Heart left ventricle (tissue), 16 donors: ENCODE measurements at regions not wholly inside any gene's neighbourhood (a gene's known extent, or its start where the extent isn't known, plus 50 kb on each side); places are given as distances from the start of the nearest gene placed in this dataset.
A peak's percentile ranks its signal among the peaks of the same experiment; 100 is the strongest.
"Not testable (repeated sequence)": the region's sequence is repeated elsewhere in the genome, so short reads cannot be mapped to it uniquely, and the experiment has no call there.

Experiments
- ATAC-seq, 4 donors: fragments of 200-7000 bp; cut with Tn5 transposase; one replicate each; pipeline ENCODE4 v1.9.1; 2020 to 2022; ENCODE audit warnings: moderate library complexity in 4 of 4, mild to moderate bottlenecking in 3 of 4, moderate number of reproducible peaks in 1 of 4
- DNase-seq, 5 donors: peaks; one replicate each; pipeline ENCODE4 v3.0.0-alpha.2; 2020
- H3K27ac ChIP-seq, 12 donors: fragments of 200-600 bp; sonication (generic) in 4 of 12; one replicate each; pipeline versions ENCODE4 v1.5.0 to v1.8.0; 2016 to 2022; ENCODE audit warnings: mild to moderate bottlenecking in 2 of 12
- H3K27me3 ChIP-seq, 9 donors: fragments of 200-600 bp; sonication (generic) in 2 of 9; one replicate each; pipeline versions ENCODE4 v1.5.1 to v1.8.0; 2016 to 2022; ENCODE audit warnings: mild to moderate bottlenecking in 3 of 9
- H3K36me3 ChIP-seq, 9 donors: fragments of 200-600 bp; sonication (generic) in 2 of 9; one replicate each; pipeline versions ENCODE4 v1.5.0 to v1.8.0; 2018 to 2022; ENCODE audit warnings: mild to moderate bottlenecking in 2 of 9
- H3K4me1 ChIP-seq, 12 donors: fragments of 200-600 bp; sonication (generic) in 4 of 12; one replicate each; pipeline versions ENCODE4 v1.5.0 to v1.8.0; 2016 to 2022; ENCODE audit warnings: mild to moderate bottlenecking in 3 of 12
- H3K4me3 ChIP-seq, 12 donors: fragments of 200-600 bp; sonication (generic) in 4 of 12; one replicate each; pipeline versions ENCODE4 v1.5.0 to v1.8.0; 2017 to 2022; ENCODE audit warnings: mild to moderate bottlenecking in 9 of 12, moderate library complexity in 4 of 12
- H3K9me3 ChIP-seq, 12 donors: fragments of 200-600 bp; sonication (generic) in 4 of 12; one replicate each; pipeline versions ENCODE4 v1.5.0 to v1.8.0; 2016 to 2022; ENCODE audit warnings: mild to moderate bottlenecking in 1 of 12
- POLR2A ChIP-seq, 2 donors: fragments of 450-650 bp; IDR thresholded peaks; one replicate each; pipeline ENCODE4 v1.6.1; 2017; ENCODE audit warnings: antibody characterized with exemption in 2 of 2, mild to moderate bottlenecking in 2 of 2, moderate library complexity in 2 of 2
- WGBS, 4 donors: extraction: QIAGEN DNeasy Blood & Tissue Kit in 2 of 4; methylation state at CpG; one replicate each; pipeline versions ENCODE4 v1.1.5 to v1.1.7; 2013 to 2018; 5-methylcytosine and 5-hydroxymethylcytosine counted together
- intact Hi-C, 10 donors: fragments of 100-400 bp; cut with DNase I; formaldehyde crosslinking; loops; one replicate each; pipeline versions ENCODE4 v1.11.1 to v1.14.2; 2022
- TF ChIP-seq, protein P1 (sequence below), 12 donors: fragments of 200-600 bp; sonication (generic) in 4 of 12; IDR thresholded peaks; one replicate each; pipeline versions ENCODE4 v1.5.0 to v1.8.0; 2018 to 2022; ENCODE audit warnings: antibody characterized with exemption in 12 of 12, mild to moderate bottlenecking in 5 of 12
- donor health status: ischemic (EF 13 %, LVEDD 7.1; RV severe dilation, severe dysfunction).
- donor health status: healthy with polysubstance abuse.
- donor health status: DM: no; HTN: yes; CAD: no.
- donor health status: DM: no; HTN: no; CAD: no.
- donor health status: ischemic (EF 25% LVEDD 6.9; RV normal size, moderate dysfunction).
- donor health status: ischemic (EF 25% LVEDD 5.7; RV mildly dilated, moderate dysfunction).
- donor health status: healthy.
- donor health status: DM: yes; HTN: yes; CAD: no.
- donor health status: ischemic (EF 35%, LVEDD 5.7; RV mildly dilated, moderate dysfunction).
- donor health status: nonischemic (EF 11% LVEDD 7.7; RV severe dilation, severe dysfunction).
- donor health status: DM: yes; HTN: yes; CAD: no.
- donor health status: PGD.
- donor health status: ischemic (EF 29% LVEDD 5.4; RV normal size, mild dysfunction).
- donor health status: nonischemic (EF 23%, LVEDD 6.1; RV moderate dilation, normal function).

DNA sequence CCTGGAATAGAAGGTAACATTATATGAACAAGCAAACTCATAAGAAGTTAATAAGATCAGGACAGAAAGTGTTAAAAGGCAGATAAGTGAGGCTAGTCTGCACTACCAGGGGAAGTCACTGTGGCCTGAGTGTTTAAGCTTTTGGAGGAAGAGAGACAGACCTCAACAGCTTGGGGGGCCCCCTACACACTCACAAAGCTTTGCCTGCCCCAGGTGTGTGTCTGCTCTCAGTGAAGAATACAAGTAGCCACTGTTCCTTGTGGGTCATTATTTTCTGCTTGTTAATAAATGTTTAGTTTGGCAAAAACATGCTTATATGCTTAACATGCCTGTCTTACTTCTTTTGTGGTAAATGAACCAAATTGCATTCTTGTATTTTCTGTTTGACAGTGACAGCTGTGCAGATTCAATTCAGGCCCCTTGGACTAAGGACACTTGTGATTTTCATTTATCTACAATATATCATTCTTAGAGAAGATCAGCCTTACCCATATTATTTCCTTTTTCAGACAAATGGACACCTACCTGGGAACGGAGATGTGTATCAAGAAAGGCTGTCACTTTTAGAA is 50.7 kb upstream of the C12orf71 start:
- intact Hi-C loops, result no loop called here
- no peaks in the 10 kb centered on the region for H3K4me1 ChIP-seq
- WGBS, 4 donors, result 88 to 93% (median 89%) methylated on average over 1 of the region's 1 CpG
- H3K9me3 ChIP-seq, result peaks cover 0 to 3% (median 0%) of the 10 kb centered on the region in 12 donors
- H3K27me3 ChIP-seq, result no peaks in the 10 kb centered on the region
- TF ChIP-seq POLR2A (IDR thresholded peaks at IDR 0.05), result no peak
- TF ChIP-seq, protein P1, sequence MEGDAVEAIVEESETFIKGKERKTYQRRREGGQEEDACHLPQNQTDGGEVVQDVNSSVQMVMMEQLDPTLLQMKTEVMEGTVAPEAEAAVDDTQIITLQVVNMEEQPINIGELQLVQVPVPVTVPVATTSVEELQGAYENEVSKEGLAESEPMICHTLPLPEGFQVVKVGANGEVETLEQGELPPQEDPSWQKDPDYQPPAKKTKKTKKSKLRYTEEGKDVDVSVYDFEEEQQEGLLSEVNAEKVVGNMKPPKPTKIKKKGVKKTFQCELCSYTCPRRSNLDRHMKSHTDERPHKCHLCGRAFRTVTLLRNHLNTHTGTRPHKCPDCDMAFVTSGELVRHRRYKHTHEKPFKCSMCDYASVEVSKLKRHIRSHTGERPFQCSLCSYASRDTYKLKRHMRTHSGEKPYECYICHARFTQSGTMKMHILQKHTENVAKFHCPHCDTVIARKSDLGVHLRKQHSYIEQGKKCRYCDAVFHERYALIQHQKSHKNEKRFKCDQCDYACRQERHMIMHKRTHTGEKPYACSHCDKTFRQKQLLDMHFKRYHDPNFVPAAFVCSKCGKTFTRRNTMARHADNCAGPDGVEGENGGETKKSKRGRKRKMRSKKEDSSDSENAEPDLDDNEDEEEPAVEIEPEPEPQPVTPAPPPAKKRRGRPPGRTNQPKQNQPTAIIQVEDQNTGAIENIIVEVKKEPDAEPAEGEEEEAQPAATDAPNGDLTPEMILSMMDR (IDR thresholded peaks at IDR 0.05), result no peak
- H3K4me3 ChIP-seq, result no peak overlapping the region
- H3K36me3 ChIP-seq, result no peaks in the 10 kb centered on the region
- DNase-seq (no peak), ATAC-seq (no peak)
- no peak overlapping the region for H3K27ac ChIP-seq

DNA sequence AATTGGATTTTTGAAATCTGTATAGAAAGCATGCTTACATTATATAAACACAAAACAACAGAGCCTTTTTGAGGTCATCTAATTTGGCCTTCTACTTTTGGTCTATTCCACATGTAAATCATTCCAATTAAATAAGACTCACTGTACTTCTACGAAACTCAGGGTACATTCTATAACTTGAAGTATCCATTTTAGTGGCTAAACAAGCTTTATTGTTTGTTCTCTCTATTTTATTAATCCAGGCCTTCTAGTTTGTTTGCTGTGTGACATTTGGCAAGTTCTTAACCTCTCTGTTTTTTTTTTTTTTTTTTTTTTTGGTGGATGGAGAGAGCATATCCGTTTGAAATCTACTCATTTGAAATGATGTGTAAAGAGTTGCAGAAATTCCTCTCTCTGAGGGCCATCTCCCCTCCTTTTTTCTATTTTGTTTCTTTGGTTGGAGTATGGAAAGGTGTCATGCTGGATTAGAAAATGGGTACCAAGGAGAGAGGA is 58.1 kb upstream of the C12orf71 start:
- 68 to 96% (median 85%) methylated on average over 2 of the region's 2 CpGs for WGBS, 4 donors
- Histone ChIP-seq H3K4me1 (peaks cover 0 to 12% (median 3%) of the 10 kb centered on the region in 12 donors), H3K4me3 (no peak overlapping the region), H3K27me3 (no peaks in the 10 kb centered on the region), H3K27ac (no peak overlapping the region), H3K9me3 (peaks cover 0 to 3% (median 0%) of the 10 kb centered on the region in 12 donors), H3K36me3 (no peaks in the 10 kb centered on the region)
- TF ChIP-seq POLR2A (IDR thresholded peaks at IDR 0.05), result no peak
- DNase-seq (no peak), ATAC-seq (no peak)
- intact Hi-C loops, result loop anchor here in 9 of 10 donors (2.0 to 10.0 kb wide), 9 partner anchors 54 to 167 kb away; partner anchors contain the start of genes TM7SF3 (in 2 of the 9), MED21 (in 1 of the 9) and STK38L (in 1 of the 9)

DNA sequence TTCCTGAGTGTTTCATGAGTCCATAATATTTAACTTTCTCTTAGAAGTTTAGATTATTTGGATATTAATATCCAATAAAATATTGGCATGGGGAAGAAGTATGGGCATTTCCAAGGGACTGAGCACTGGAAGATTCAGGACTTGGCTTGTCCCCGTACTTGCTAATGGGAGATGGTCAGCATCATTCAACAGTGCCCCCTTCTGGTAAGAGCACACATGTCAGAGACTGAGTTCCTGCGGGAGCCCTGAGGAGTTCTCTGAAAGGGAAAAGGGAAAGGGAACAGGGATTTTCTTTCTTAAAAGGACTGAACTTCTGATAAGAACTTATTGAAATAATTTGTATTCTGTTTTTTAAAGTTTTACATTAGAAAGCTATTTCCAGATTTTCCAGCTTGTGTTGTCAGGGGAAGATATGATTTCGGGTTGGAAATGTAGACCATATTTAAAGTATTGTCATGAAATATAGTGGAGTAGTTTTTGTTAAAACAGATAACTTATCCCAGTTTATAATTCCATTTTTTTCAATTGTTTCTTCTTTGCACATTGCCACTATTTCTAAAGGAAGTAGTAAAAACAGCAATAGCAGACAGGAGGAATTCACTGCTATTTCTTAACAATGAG is 59.8 kb upstream of the C12orf71 start:
- peak in 4 of 5 donors; percentile 47 to 74 (median 64) for DNase-seq
- intact Hi-C loops, result loop anchor here in 9 of 10 donors (2.0 to 10.0 kb wide), 10 partner anchors 53 to 165 kb away; partner anchors contain the start of genes STK38L (in 3 of the 9), TM7SF3 (in 2 of the 9) and MED21 (in 1 of the 9)
- no peaks in the 10 kb centered on the region for H3K27me3 ChIP-seq
- H3K9me3 ChIP-seq, result peaks cover 0 to 3% (median 0%) of the 10 kb centered on the region in 12 donors
- H3K27ac ChIP-seq, result peak overlapping the region in 2 of 12 donors; percentile 6 to 15
- 31 to 36% (median 34%) methylated on average over 3 of the region's 3 CpGs for WGBS, 4 donors
- ATAC-seq, result peak; percentile 78 to 96 (median 94)
- H3K4me1 ChIP-seq, result peaks cover 0 to 17% (median 3%) of the 10 kb centered on the region in 12 donors
- TF ChIP-seq POLR2A (IDR thresholded peaks at IDR 0.05), result no peak
- TF ChIP-seq, protein P1 (IDR thresholded peaks at IDR 0.05), result peak; percentile 65 to 93 (median 80)
- H3K4me3 ChIP-seq, result no peak overlapping the region
- no peaks in the 10 kb centered on the region for H3K36me3 ChIP-seq

DNA sequence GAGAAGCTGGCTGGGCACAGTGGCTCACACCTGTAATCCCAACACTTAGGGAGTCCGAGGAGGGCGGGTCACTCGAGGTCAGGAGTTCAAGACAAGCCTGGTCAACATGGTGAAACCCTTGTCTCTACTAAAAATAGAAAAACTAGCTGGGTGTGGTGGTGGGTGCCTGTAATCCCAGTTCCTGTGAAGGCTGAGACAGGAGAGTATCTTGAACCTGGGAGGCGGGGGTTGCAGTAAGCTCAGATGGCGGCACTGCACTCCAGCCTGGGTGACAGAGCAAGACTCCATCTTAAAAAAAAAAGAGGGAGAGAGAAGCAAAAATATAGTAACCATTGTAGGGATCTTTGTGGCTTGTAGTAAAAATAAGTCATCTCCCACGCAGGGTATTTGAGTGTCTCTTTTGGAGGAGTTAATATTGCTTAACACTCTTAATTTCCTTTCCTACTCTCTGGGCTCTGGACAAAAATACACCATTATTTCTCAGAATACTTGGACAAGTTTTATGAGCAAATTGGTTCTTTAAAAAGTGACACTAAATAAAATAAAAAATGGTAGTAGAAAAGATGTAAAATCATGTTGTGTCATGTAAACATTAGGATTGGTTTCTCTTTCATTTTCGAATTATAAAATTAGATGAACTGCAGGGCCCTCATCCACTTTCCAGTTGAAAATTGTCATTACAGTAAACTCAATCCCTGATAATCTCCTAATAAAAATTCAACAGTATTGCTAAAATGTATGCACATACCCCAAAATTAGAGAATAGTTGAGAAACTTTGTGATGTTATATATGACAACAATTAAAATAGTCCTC is 61.1 kb upstream of the C12orf71 start:
- Histone ChIP-seq H3K4me1 (peaks cover 0 to 17% (median 3%) of the 10 kb centered on the region in 12 donors), H3K27ac (peak overlapping the region in 3 of 12 donors; percentile 7 to 38 (median 10)), H3K27me3 (no peaks in the 10 kb centered on the region), H3K9me3 (no peaks in the 10 kb centered on the region), H3K4me3 (peak overlapping the region in 6 of 12 donors; percentile 3 to 19 (median 8)), H3K36me3 (no peaks in the 10 kb centered on the region)
- no peak for TF ChIP-seq POLR2A (IDR thresholded peaks at IDR 0.05)
- TF ChIP-seq, protein P1 (IDR thresholded peaks at IDR 0.05), result no peak
- no peak for DNase-seq
- intact Hi-C loops, result loop anchor here in 9 of 10 donors (2.0 to 10.0 kb wide), 10 partner anchors 51 to 164 kb away; partner anchors contain the start of genes STK38L (in 3 of the 9), TM7SF3 (in 2 of the 9) and MED21 (in 1 of the 9)
- WGBS, 4 donors, result 70 to 75% (median 75%) methylated on average over 7 of the region's 7 CpGs
- peak in 2 of 4 donors; percentile 29 to 38 for ATAC-seq

DNA sequence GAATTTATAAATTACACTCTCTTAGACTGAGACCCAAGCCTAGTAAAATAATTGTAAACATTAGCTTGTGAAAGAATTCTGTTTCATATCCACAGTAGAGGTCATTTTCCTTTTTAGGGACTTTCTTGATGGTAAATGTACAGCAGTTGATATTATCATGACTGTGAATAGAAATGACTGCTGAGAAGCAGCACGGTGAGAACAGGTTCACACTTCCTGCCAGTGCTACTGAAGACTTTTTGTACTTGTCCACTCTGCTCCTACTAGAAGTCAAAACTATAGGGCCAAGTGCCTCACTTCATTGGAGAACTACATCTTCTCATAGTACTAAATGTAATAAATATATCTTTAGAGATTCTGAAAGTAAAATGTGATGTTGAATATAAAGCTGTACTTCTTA is 63.3 kb upstream of the C12orf71 start:
- WGBS, 4 donors, result 0 to 8% (median 0%) methylated on average over 1 of the region's 1 CpG
- not testable (repeated sequence) for H3K36me3 ChIP-seq, H3K9me3 ChIP-seq, H3K27ac ChIP-seq, H3K27me3 ChIP-seq, H3K4me3 ChIP-seq, DNase-seq
- intact Hi-C loops, result loop anchor here in 6 of 10 donors (10.0 kb wide), 5 partner anchors 49 to 159 kb away; partner anchors contain the start of genes TM7SF3 (in 2 of the 6), MED21 (in 1 of the 6) and STK38L (in 1 of the 6)
- H3K4me1 ChIP-seq, result peaks cover 0 to 17% (median 3%) of the 10 kb centered on the region in 12 donors
- peak in 1 of 4 donors; percentile 51 for ATAC-seq
